ENCODE measurements at regions not wholly inside any gene's neighbourhood (a gene's known extent, or its start where the extent isn't known, plus 50 kb on each side); places are given as distances from the start of the nearest gene placed in this dataset.

GRCh38 chr13:80871481-80871880, 530.6 kb upstream of the SPRY2 start:
- Histone ChIP-seq H3K79me2 (no peaks in the 10 kb centered on the region), H3K4me3 (ENCODE audit: low read depth, low read length) (no peak overlapping the region), H3K36me3 (ENCODE audit: control insufficient read depth, insufficient read depth, low read length) (no peaks in the 10 kb centered on the region), H3K9me3 (ENCODE audit: control insufficient read depth, low read length) (no peaks in the 10 kb centered on the region), H3K4me2 (ENCODE audit: low read length) (no peak overlapping the region), H3K9ac (no peak overlapping the region), H3K27ac (no peak overlapping the region), H3K4me1 (no peaks in the 10 kb centered on the region), H3K27me3 (ENCODE audit: control insufficient read depth, insufficient read depth, low read length) (no peaks in the 10 kb centered on the region), H2AFZ (no peak overlapping the region)
- no peak for TF ChIP-seq CTCF (IDR thresholded peaks at IDR 0.05)

GRCh38 chr13:80870186-80870585, 529.3 kb upstream of the SPRY2 start:
- no peak overlapping the region for H3K4me2 ChIP-seq (ENCODE audit: low read length)
- TF ChIP-seq CTCF (IDR thresholded peaks at IDR 0.05), result no peak
- H3K36me3 ChIP-seq (ENCODE audit: control insufficient read depth, insufficient read depth, low read length), result no peaks in the 10 kb centered on the region
- H3K4me1 ChIP-seq, result no peaks in the 10 kb centered on the region
- H3K4me3 ChIP-seq (ENCODE audit: low read depth, low read length), result no peak overlapping the region
- no peak overlapping the region for H3K9ac ChIP-seq
- H3K27ac ChIP-seq, result no peak overlapping the region
- no peak overlapping the region for H2AFZ ChIP-seq
- no peaks in the 10 kb centered on the region for H3K9me3 ChIP-seq (ENCODE audit: control insufficient read depth, low read length)
- H3K27me3 ChIP-seq (ENCODE audit: control insufficient read depth, insufficient read depth, low read length), result no peaks in the 10 kb centered on the region
- no peaks in the 10 kb centered on the region for H3K79me2 ChIP-seq

GRCh38 chr13:80866921-80867320, 526.0 kb upstream of the SPRY2 start:
- H3K9me3 ChIP-seq (ENCODE audit: control insufficient read depth, low read length), result no peaks in the 10 kb centered on the region
- H3K9ac ChIP-seq, result no peak overlapping the region
- H3K27ac ChIP-seq, result no peak overlapping the region
- no peak overlapping the region for H3K4me3 ChIP-seq (ENCODE audit: low read depth, low read length)
- no peaks in the 10 kb centered on the region for H3K79me2 ChIP-seq
- no peak for TF ChIP-seq CTCF (IDR thresholded peaks at IDR 0.05)
- no peak overlapping the region for H3K4me2 ChIP-seq (ENCODE audit: low read length)
- H2AFZ ChIP-seq, result no peak overlapping the region
- no peaks in the 10 kb centered on the region for H3K4me1 ChIP-seq
- no peaks in the 10 kb centered on the region for H3K27me3 ChIP-seq (ENCODE audit: control insufficient read depth, insufficient read depth, low read length)
- no peaks in the 10 kb centered on the region for H3K36me3 ChIP-seq (ENCODE audit: control insufficient read depth, insufficient read depth, low read length)

- Histone ChIP-seq H3K9me3 (ENCODE audit: control insufficient read depth, low read length) (no peaks in the 10 kb centered on the region), H3K4me1 (no peaks in the 10 kb centered on the region), H3K9ac (no peak overlapping the region), H3K4me2 (ENCODE audit: low read length) (no peak overlapping the region), H3K36me3 (ENCODE audit: control insufficient read depth, insufficient read depth, low read length) (no peaks in the 10 kb centered on the region), H3K4me3 (ENCODE audit: low read depth, low read length) (no peak overlapping the region), H3K27ac (no peak overlapping the region), H3K27me3 (ENCODE audit: control insufficient read depth, insufficient read depth, low read length) (no peaks in the 10 kb centered on the region), H2AFZ (no peak overlapping the region), H3K79me2 (no peaks in the 10 kb centered on the region)
- no peak for TF ChIP-seq CTCF (IDR thresholded peaks at IDR 0.05)
These were observed 524.4 kb upstream of the SPRY2 start for GRCh38 chr13:80865329-80865728.

- no peaks in the 10 kb centered on the region for H3K9me3 ChIP-seq (ENCODE audit: control insufficient read depth, low read length)
- H3K4me2 ChIP-seq (ENCODE audit: low read length), result no peak overlapping the region
- no peaks in the 10 kb centered on the region for H3K36me3 ChIP-seq (ENCODE audit: control insufficient read depth, insufficient read depth, low read length)
- no peak overlapping the region for H3K9ac ChIP-seq
- no peaks in the 10 kb centered on the region for H3K79me2 ChIP-seq
- no peaks in the 10 kb centered on the region for H3K4me1 ChIP-seq
- no peak overlapping the region for H3K27ac ChIP-seq
- no peak overlapping the region for H3K4me3 ChIP-seq (ENCODE audit: low read depth, low read length)
- no peak overlapping the region for H2AFZ ChIP-seq
- no peak for TF ChIP-seq CTCF (IDR thresholded peaks at IDR 0.05)
- H3K27me3 ChIP-seq (ENCODE audit: control insufficient read depth, insufficient read depth, low read length), result no peaks in the 10 kb centered on the region
These were observed 521.5 kb upstream of the SPRY2 start for GRCh38 chr13:80862456-80862855.
